A549 (cell line): ENCODE measurements at regions not wholly inside any gene's neighbourhood (a gene's known extent, or its start where the extent isn't known, plus 50 kb on each side); places are given as distances from the start of the nearest gene placed in this dataset.

ENCODE experiments used
- EP300 ChIP-seq, 2 experiments: fragments of >200 bp; sonication (Bioruptor Twin); formaldehyde crosslinking; IDR thresholded peaks; 2 replicates in 1 of 2; 3 replicates in 1 of 2; pipeline ENCODE4 v1.6.1; 2016 to 2017
- JUNB ChIP-seq: fragments of >200 bp; sonication (Bioruptor Twin); formaldehyde crosslinking; IDR thresholded peaks from 2 replicates; pipeline ENCODE4 v1.6.1; 2016
- PHF8 ChIP-seq: fragments of 200-600 bp; sonication (generic); IDR thresholded peaks from 2 replicates; pipeline ENCODE4 v1.6.1; 2016; ENCODE audit warnings: low read depth, mild to moderate bottlenecking, antibody characterized with exemption, moderate library complexity, borderline replicate concordance
- POLR2A ChIP-seq: IDR thresholded peaks from 2 replicates; pipeline ENCODE4 v1.6.1; 2012; ENCODE audit warnings: mild to moderate bottlenecking, low read length
- POLR2AphosphoS2 ChIP-seq: conservative IDR thresholded peaks from 2 replicates; pipeline ENCODE4 v1.6.1; 2012; ENCODE audit warnings: low read length, improper control_type of control experiment, inconsistent platforms
- RAD21 ChIP-seq, 2 experiments: fragments of >200 bp in 1 of 2; sonication (Bioruptor Twin) in 1 of 2; formaldehyde crosslinking in 1 of 2; IDR thresholded peaks in 1 of 2; conservative IDR thresholded peaks in 1 of 2; 2 replicates in 1 of 2; 3 replicates in 1 of 2; pipeline ENCODE4 v1.6.1; 2012 to 2018; ENCODE audit warnings: inconsistent platforms in 1 of 2
- SMC3 ChIP-seq: fragments of >200 bp; sonication (Bioruptor Twin); formaldehyde crosslinking; IDR thresholded peaks from 3 replicates; pipeline ENCODE4 v1.6.1; 2018; ENCODE audit warnings: inconsistent platforms
- ZNF302 ChIP-seq: fragments of 250-450 bp; sonication (Bioruptor Pico); IDR thresholded peaks from 2 replicates; pipeline ENCODE4 v1.9.0; 2021; ENCODE audit warnings: inconsistent platforms, mild to moderate bottlenecking, moderate library complexity
- TF ChIP-seq, protein P1 (sequence below): fragments of 200-600 bp; sonication (generic); IDR thresholded peaks from 2 replicates; pipeline ENCODE4 v1.6.1; 2016; ENCODE audit warnings: antibody characterized with exemption, mild to moderate bottlenecking, moderate library complexity
- TF ChIP-seq, protein P2 (sequence below): fragments of >200 bp; sonication (Bioruptor Twin); formaldehyde crosslinking; IDR thresholded peaks from 3 replicates; pipeline ENCODE4 v1.5.1; 2016
- TF ChIP-seq, protein P3 (sequence below): fragments of 450-650 bp; IDR thresholded peaks from 2 replicates; pipeline ENCODE4 v1.6.1; 2014; ENCODE audit warnings: antibody characterized with exemption
- TF ChIP-seq, protein P4 (sequence below): fragments of 250-450 bp; sonication (Bioruptor Pico); IDR thresholded peaks from 2 replicates; pipeline ENCODE4 v1.5.0; 2021; ENCODE audit warnings: mild to moderate bottlenecking, moderate library complexity, borderline replicate concordance
- TF ChIP-seq, protein P5 (sequence below): IDR thresholded peaks from 2 replicates; pipeline ENCODE4 v1.6.1; 2012

DNA sequence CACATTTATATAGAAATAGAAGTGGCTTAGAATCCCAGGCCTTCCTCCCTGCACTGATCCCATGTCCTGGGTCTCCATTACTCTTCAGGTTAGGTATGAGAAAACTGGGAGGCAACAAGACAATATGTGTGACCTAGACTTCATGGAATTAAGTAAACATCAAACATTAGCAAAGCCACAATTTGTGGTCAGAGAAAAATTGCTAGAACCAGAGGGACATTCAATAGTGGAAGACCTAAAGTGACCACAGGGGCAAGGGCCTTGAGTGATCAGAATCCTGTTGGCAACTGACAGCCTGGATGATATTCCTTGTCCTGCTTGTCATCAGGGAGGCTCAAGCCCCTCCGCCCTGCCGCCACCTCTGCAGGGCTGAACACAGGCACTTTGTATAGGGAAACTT, 322.8 kb upstream of the CTNNB1 start:
- TF ChIP-seq, protein P1, sequence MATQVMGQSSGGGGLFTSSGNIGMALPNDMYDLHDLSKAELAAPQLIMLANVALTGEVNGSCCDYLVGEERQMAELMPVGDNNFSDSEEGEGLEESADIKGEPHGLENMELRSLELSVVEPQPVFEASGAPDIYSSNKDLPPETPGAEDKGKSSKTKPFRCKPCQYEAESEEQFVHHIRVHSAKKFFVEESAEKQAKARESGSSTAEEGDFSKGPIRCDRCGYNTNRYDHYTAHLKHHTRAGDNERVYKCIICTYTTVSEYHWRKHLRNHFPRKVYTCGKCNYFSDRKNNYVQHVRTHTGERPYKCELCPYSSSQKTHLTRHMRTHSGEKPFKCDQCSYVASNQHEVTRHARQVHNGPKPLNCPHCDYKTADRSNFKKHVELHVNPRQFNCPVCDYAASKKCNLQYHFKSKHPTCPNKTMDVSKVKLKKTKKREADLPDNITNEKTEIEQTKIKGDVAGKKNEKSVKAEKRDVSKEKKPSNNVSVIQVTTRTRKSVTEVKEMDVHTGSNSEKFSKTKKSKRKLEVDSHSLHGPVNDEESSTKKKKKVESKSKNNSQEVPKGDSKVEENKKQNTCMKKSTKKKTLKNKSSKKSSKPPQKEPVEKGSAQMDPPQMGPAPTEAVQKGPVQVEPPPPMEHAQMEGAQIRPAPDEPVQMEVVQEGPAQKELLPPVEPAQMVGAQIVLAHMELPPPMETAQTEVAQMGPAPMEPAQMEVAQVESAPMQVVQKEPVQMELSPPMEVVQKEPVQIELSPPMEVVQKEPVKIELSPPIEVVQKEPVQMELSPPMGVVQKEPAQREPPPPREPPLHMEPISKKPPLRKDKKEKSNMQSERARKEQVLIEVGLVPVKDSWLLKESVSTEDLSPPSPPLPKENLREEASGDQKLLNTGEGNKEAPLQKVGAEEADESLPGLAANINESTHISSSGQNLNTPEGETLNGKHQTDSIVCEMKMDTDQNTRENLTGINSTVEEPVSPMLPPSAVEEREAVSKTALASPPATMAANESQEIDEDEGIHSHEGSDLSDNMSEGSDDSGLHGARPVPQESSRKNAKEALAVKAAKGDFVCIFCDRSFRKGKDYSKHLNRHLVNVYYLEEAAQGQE = no peak
- TF ChIP-seq EP300 (IDR thresholded peaks at IDR 0.05) = no peak
- TF ChIP-seq POLR2AphosphoS2 = no peak
- TF ChIP-seq RAD21 (conservative IDR thresholded peaks at IDR 0.05 in 1 of 2, IDR thresholded peaks at IDR 0.05 in 1 of 2) = no peak
- TF ChIP-seq, protein P2, sequence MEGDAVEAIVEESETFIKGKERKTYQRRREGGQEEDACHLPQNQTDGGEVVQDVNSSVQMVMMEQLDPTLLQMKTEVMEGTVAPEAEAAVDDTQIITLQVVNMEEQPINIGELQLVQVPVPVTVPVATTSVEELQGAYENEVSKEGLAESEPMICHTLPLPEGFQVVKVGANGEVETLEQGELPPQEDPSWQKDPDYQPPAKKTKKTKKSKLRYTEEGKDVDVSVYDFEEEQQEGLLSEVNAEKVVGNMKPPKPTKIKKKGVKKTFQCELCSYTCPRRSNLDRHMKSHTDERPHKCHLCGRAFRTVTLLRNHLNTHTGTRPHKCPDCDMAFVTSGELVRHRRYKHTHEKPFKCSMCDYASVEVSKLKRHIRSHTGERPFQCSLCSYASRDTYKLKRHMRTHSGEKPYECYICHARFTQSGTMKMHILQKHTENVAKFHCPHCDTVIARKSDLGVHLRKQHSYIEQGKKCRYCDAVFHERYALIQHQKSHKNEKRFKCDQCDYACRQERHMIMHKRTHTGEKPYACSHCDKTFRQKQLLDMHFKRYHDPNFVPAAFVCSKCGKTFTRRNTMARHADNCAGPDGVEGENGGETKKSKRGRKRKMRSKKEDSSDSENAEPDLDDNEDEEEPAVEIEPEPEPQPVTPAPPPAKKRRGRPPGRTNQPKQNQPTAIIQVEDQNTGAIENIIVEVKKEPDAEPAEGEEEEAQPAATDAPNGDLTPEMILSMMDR = no peak
- TF ChIP-seq, protein P3, sequence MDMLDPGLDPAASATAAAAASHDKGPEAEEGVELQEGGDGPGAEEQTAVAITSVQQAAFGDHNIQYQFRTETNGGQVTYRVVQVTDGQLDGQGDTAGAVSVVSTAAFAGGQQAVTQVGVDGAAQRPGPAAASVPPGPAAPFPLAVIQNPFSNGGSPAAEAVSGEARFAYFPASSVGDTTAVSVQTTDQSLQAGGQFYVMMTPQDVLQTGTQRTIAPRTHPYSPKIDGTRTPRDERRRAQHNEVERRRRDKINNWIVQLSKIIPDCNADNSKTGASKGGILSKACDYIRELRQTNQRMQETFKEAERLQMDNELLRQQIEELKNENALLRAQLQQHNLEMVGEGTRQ = no peak
- TF ChIP-seq, protein P4, sequence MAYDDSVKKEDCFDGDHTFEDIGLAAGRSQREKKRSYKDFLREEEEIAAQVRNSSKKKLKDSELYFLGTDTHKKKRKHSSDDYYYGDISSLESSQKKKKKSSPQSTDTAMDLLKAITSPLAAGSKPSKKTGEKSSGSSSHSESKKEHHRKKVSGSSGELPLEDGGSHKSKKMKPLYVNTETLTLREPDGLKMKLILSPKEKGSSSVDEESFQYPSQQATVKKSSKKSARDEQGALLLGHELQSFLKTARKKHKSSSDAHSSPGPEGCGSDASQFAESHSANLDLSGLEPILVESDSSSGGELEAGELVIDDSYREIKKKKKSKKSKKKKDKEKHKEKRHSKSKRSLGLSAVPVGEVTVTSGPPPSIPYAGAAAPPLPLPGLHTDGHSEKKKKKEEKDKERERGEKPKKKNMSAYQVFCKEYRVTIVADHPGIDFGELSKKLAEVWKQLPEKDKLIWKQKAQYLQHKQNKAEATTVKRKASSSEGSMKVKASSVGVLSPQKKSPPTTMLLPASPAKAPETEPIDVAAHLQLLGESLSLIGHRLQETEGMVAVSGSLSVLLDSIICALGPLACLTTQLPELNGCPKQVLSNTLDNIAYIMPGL (CRISPR knock-in tag) = no peak
- no peak for TF ChIP-seq JUNB
- TF ChIP-seq SMC3 = no peak
- TF ChIP-seq, protein P5, sequence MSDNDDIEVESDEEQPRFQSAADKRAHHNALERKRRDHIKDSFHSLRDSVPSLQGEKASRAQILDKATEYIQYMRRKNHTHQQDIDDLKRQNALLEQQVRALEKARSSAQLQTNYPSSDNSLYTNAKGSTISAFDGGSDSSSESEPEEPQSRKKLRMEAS = no peak
- no peak for TF ChIP-seq PHF8
- no peak for TF ChIP-seq POLR2A
- no peak for TF ChIP-seq ZNF302
